IPS DF 6.9 (cell line): ENCODE measurements at regions not wholly inside any gene's neighbourhood (a gene's known extent, or its start where the extent isn't known, plus 50 kb on each side); places are given as distances from the start of the nearest gene placed in this dataset.

Source experiments
- DNase-seq: peaks from one replicate; pipeline ENCODE4 v3.0.0-alpha.2; 2013; ENCODE audit warnings: low read depth, low spot score
- H3K27ac ChIP-seq: one replicate; pipeline ENCODE4 v1.5.1; 2013; ENCODE audit warnings: low read length, control low read depth
- H3K27me3 ChIP-seq: 2 replicates; pipeline ENCODE4 v1.6.1; 2013; ENCODE audit warnings: mild to moderate bottlenecking, low read length; ENCODE audit not compliant: control insufficient read depth, insufficient read depth
- H3K36me3 ChIP-seq: 2 replicates; pipeline ENCODE4 v1.6.1; 2013; ENCODE audit warnings: low read length; ENCODE audit not compliant: control insufficient read depth, insufficient read depth
- H3K4me1 ChIP-seq: 2 replicates; pipeline ENCODE4 v1.6.1; 2013; ENCODE audit warnings: low read length; ENCODE audit not compliant: control insufficient read depth, insufficient read depth
- H3K4me3 ChIP-seq: 2 replicates; pipeline ENCODE4 v1.5.1; 2013; ENCODE audit warnings: mild to moderate bottlenecking, low read length
- H3K9me3 ChIP-seq: 2 replicates; pipeline ENCODE4 v1.6.1; 2013; ENCODE audit warnings: low read length, inconsistent platforms; ENCODE audit not compliant: control insufficient read depth, insufficient read depth
- WGBS: extraction: QIAGEN DNeasy Blood & Tissue Kit; methylation state at CpG from one replicate; pipeline ENCODE4 v1.1.7; 2013; ENCODE audit warnings: mixed read lengths, missing lambda C conversion rate; ENCODE audit not compliant: insufficient read length, insufficient coverage; 5-methylcytosine and 5-hydroxymethylcytosine counted together

GRCh38 chr3:144127700-144128099, 156.1 kb downstream of the DIPK2A start:
- Histone ChIP-seq H3K4me1 (0 out of 2 replicates have a peak, but pooled peaks cover 1% of the 10 kb centered on the region), H3K36me3 (no peaks in the 10 kb centered on the region), H3K27ac (no peak overlapping the region), H3K9me3 (no peaks in the 10 kb centered on the region), H3K27me3 (no peaks in the 10 kb centered on the region), H3K4me3 (no peak overlapping the region)
- WGBS = no CpG with 5 or more reads among the region's 2 CpGs
- DNase-seq = no peak

- Histone ChIP-seq H3K4me3 (no peak overlapping the region), H3K36me3 (no peaks in the 10 kb centered on the region), H3K9me3 (no peaks in the 10 kb centered on the region), H3K27me3 (no peaks in the 10 kb centered on the region), H3K27ac (no peak overlapping the region), H3K4me1 (0 out of 2 replicates have a peak, but pooled peaks cover 1% of the 10 kb centered on the region)
- no CpG with 5 or more reads among the region's 6 CpGs for WGBS
- no peak for DNase-seq
Measured at GRCh38 chr3:144128108-144128892, 156.7 kb downstream of the DIPK2A start.

- WGBS = no CpG with 5 or more reads among the region's 6 CpGs
- Histone ChIP-seq H3K27me3 (no peaks in the 10 kb centered on the region), H3K9me3 (no peaks in the 10 kb centered on the region), H3K4me1 (0 out of 2 replicates have a peak, but pooled peaks cover 1% of the 10 kb centered on the region), H3K27ac (no peak overlapping the region), H3K4me3 (no peak overlapping the region), H3K36me3 (no peaks in the 10 kb centered on the region)
- no peak for DNase-seq
Measured at GRCh38 chr3:144129536-144130214, 158.1 kb downstream of the DIPK2A start.

GRCh38 chr3:144141074-144141473, 169.5 kb downstream of the DIPK2A start:
- Histone ChIP-seq H3K27me3 (no peaks in the 10 kb centered on the region), H3K36me3 (no peaks in the 10 kb centered on the region), H3K9me3 (no peaks in the 10 kb centered on the region), H3K4me3 (no peak overlapping the region), H3K4me1 (no peaks in the 10 kb centered on the region), H3K27ac (no peak overlapping the region)
- DNase-seq = no peak
- WGBS = no CpG with 5 or more reads among the region's 2 CpGs

GRCh38 chr3:144141496-144141895, 169.9 kb downstream of the DIPK2A start:
- no peaks in the 10 kb centered on the region for H3K4me1 ChIP-seq
- H3K9me3 ChIP-seq = no peaks in the 10 kb centered on the region
- H3K4me3 ChIP-seq = no peak overlapping the region
- H3K27me3 ChIP-seq = no peaks in the 10 kb centered on the region
- H3K36me3 ChIP-seq = no peaks in the 10 kb centered on the region
- DNase-seq = no peak
- no CpG with 5 or more reads among the region's 1 CpG for WGBS
- no peak overlapping the region for H3K27ac ChIP-seq

- Histone ChIP-seq H3K9me3 (no peaks in the 10 kb centered on the region), H3K36me3 (no peaks in the 10 kb centered on the region), H3K4me1 (no peaks in the 10 kb centered on the region), H3K27me3 (no peaks in the 10 kb centered on the region), H3K4me3 (no peak overlapping the region), H3K27ac (no peak overlapping the region)
- no peak for DNase-seq
- no CpG with 5 or more reads among the region's 5 CpGs for WGBS
Measured at GRCh38 chr3:144142151-144142840, 170.7 kb downstream of the DIPK2A start.

GRCh38 chr3:144148356-144148755, 176.7 kb downstream of the DIPK2A start:
- H3K9me3 ChIP-seq = no peaks in the 10 kb centered on the region
- no peak overlapping the region for H3K4me3 ChIP-seq
- no peaks in the 10 kb centered on the region for H3K27me3 ChIP-seq
- H3K4me1 ChIP-seq = no peaks in the 10 kb centered on the region
- WGBS = no CpG with 5 or more reads among the region's 2 CpGs
- H3K27ac ChIP-seq = no peak overlapping the region
- no peaks in the 10 kb centered on the region for H3K36me3 ChIP-seq
- DNase-seq = no peak

- H3K9me3 ChIP-seq = no peaks in the 10 kb centered on the region
- no peak overlapping the region for H3K4me3 ChIP-seq
- DNase-seq = no peak
- H3K27me3 ChIP-seq = no peaks in the 10 kb centered on the region
- WGBS = no CpG with 5 or more reads among the region's 3 CpGs
- H3K36me3 ChIP-seq = no peaks in the 10 kb centered on the region
- no peak overlapping the region for H3K27ac ChIP-seq
- H3K4me1 ChIP-seq = no peaks in the 10 kb centered on the region
Measured at GRCh38 chr3:144151983-144152382, 180.4 kb downstream of the DIPK2A start.

- no peaks in the 10 kb centered on the region; the same call in 1 of the 2 replicates for H3K9me3 ChIP-seq
- no peaks in the 10 kb centered on the region for H3K36me3 ChIP-seq
- no peaks in the 10 kb centered on the region for H3K4me1 ChIP-seq
- no peak overlapping the region for H3K4me3 ChIP-seq
- no peak overlapping the region for H3K27ac ChIP-seq
- no peaks in the 10 kb centered on the region for H3K27me3 ChIP-seq
- no peak for DNase-seq
Measured at GRCh38 chr3:144160627-144161026, 189.0 kb downstream of the DIPK2A start.

GRCh38 chr3:144162042-144162441, 190.4 kb downstream of the DIPK2A start:
- DNase-seq = no peak
- H3K36me3 ChIP-seq = no peaks in the 10 kb centered on the region
- no peaks in the 10 kb centered on the region for H3K4me1 ChIP-seq
- H3K9me3 ChIP-seq = no peaks in the 10 kb centered on the region; the same call in 1 of the 2 replicates
- H3K27ac ChIP-seq = no peak overlapping the region
- no CpG with 5 or more reads among the region's 1 CpG for WGBS
- H3K4me3 ChIP-seq = no peak overlapping the region
- no peaks in the 10 kb centered on the region for H3K27me3 ChIP-seq
